ENCODE measurements at regions not wholly inside any gene's neighbourhood (a gene's known extent, or its start where the extent isn't known, plus 50 kb on each side); places are given as distances from the start of the nearest gene placed in this dataset.

DNA sequence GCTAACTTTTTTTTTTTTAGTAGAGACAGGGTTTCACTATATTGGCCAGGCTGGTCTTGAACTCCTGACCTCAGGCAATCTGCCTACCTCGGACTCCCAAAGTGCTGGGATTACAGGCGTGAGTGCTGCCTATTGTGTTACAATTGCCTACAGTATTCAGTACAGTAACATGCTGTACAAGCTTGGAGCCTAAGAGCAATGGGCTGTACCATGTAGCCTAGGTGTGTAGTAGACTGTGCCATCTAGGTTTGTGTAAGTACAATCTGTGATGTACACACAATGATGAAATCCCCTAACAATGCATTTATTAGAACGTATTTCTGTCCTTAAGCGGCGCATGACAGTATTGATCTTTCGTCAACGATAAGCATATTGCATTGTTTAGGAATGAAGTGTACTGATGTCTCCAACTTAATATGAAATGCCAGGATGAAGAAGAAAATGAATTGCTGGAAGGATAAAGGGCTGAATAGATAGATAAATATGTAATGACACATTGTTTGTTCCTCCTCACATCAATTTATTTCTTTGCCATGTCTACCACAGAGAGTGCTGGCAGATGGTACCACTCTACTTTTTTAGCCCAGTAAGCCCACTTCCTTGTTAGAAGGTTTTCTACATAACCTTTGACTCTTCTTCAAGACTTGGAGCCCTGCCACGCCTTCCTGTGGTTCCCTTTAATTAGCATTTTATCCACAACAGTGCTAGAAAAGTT is 467.5 kb downstream of the VRK1 start:
- Histone ChIP-seq H3K36me3 (no peaks in the 10 kb centered on the region), H3K27ac (no peak overlapping the region), H3K27me3 (no peaks in the 10 kb centered on the region), H3K4me1 (no peaks in the 10 kb centered on the region), H3K9me3 (no peaks in the 10 kb centered on the region), H3K4me3 (no peak overlapping the region)
- ATAC-seq = no peak
- no peak for TF ChIP-seq POLR2AphosphoS5 (IDR thresholded peaks at IDR 0.05)
- TF ChIP-seq EP300 (IDR thresholded peaks at IDR 0.05) = no peak
- no peak for TF ChIP-seq POLR2A (IDR thresholded peaks at IDR 0.05)
- TF ChIP-seq, protein P1, sequence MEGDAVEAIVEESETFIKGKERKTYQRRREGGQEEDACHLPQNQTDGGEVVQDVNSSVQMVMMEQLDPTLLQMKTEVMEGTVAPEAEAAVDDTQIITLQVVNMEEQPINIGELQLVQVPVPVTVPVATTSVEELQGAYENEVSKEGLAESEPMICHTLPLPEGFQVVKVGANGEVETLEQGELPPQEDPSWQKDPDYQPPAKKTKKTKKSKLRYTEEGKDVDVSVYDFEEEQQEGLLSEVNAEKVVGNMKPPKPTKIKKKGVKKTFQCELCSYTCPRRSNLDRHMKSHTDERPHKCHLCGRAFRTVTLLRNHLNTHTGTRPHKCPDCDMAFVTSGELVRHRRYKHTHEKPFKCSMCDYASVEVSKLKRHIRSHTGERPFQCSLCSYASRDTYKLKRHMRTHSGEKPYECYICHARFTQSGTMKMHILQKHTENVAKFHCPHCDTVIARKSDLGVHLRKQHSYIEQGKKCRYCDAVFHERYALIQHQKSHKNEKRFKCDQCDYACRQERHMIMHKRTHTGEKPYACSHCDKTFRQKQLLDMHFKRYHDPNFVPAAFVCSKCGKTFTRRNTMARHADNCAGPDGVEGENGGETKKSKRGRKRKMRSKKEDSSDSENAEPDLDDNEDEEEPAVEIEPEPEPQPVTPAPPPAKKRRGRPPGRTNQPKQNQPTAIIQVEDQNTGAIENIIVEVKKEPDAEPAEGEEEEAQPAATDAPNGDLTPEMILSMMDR (IDR thresholded peaks at IDR 0.05) = no peak
- 75 to 88% methylated on average over 6 of the region's 8 CpGs for WGBS, 2 donors (ENCODE audit: low coverage in 1 of 2)

DNA sequence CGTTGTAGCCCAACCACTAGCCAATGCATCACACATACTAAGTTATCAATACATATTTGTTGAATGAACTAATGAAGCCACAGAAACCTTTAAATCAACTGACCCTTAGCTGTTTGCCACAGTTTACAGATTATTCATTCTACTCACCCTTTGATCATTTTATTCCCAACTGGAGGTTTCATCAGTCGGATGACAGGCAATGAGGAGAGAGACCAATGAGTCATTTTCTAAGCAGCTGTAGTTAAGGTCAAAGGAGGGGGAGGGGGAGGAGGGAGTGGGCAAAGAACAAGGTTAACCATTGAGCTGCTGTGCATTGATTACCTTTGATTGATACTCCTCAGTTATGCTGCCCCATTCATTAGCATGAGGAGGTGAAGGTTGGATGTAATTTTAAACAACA is 469.5 kb downstream of the VRK1 start:
- Histone ChIP-seq H3K27me3 (peaks cover 4% of the 10 kb centered on the region), H3K36me3 (no peaks in the 10 kb centered on the region), H3K9me3 (no peaks in the 10 kb centered on the region), H3K27ac (no peak overlapping the region), H3K4me3 (no peak overlapping the region), H3K4me1 (no peaks in the 10 kb centered on the region)
- ATAC-seq = no peak
- 8 to 32% methylated on average over 2 of the region's 2 CpGs for WGBS, 2 donors (ENCODE audit: low coverage in 1 of 2)
- TF ChIP-seq POLR2A (IDR thresholded peaks at IDR 0.05) = no peak
- no peak for TF ChIP-seq POLR2AphosphoS5 (IDR thresholded peaks at IDR 0.05)
- TF ChIP-seq, protein P1 (IDR thresholded peaks at IDR 0.05) = no peak
- TF ChIP-seq EP300 (IDR thresholded peaks at IDR 0.05) = no peak

DNA sequence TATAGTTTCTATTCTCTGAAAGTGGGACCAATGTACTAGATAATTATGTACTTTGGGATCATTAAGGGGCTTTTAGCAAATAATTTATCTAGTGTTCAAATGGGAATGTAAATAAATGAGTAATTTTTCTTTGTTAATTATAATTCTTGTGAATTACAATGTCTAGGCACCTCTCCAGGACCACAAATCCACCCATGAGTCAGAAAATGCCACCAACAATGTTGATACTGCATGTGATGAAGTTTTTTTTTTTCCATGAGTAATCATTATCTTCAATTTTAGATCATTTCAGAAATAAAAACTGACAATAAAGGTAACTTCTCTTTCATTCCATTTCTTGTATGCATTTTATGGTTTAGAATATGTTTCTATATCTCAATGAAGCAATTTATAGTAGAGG is 470.3 kb downstream of the VRK1 start:
- Histone ChIP-seq H3K4me3 (no peak overlapping the region), H3K4me1 (no peaks in the 10 kb centered on the region), H3K9me3 (no peaks in the 10 kb centered on the region), H3K27ac (no peak overlapping the region), H3K36me3 (no peaks in the 10 kb centered on the region), H3K27me3 (peaks cover 4% of the 10 kb centered on the region)
- ATAC-seq = no peak
- TF ChIP-seq, protein P1 (IDR thresholded peaks at IDR 0.05) = no peak
- TF ChIP-seq POLR2A (IDR thresholded peaks at IDR 0.05) (no peak), EP300 (IDR thresholded peaks at IDR 0.05) (no peak), POLR2AphosphoS5 (IDR thresholded peaks at IDR 0.05) (no peak)

DNA sequence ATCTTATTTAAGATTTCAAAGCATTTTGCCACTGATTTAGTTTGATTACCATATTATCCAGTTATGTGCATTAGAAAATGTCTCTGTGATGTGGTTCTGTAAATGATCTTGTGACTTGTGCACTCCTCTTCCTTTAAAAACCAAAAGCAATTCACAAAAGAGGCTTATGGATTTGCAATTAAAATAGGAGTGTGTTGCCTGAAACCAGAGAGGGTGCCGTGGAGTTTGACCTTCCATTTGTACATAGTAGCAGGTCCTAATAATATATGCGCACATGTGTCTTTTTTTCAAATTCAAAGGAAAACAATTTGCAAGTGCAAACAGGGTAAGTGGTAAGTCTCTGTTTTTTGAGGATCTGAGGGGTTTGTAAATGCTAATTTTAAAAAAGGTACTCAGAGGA is 470.9 kb downstream of the VRK1 start:
- Histone ChIP-seq H3K27ac (no peak overlapping the region), H3K4me1 (no peaks in the 10 kb centered on the region), H3K9me3 (no peaks in the 10 kb centered on the region), H3K4me3 (no peak overlapping the region), H3K36me3 (no peaks in the 10 kb centered on the region), H3K27me3 (peaks cover 4% of the 10 kb centered on the region)
- 63 to 68% methylated on average over 2 of the region's 2 CpGs for WGBS, 2 donors (ENCODE audit: low coverage in 1 of 2)
- TF ChIP-seq, protein P1 (IDR thresholded peaks at IDR 0.05) = no peak
- TF ChIP-seq EP300 (IDR thresholded peaks at IDR 0.05) (no peak), POLR2AphosphoS5 (IDR thresholded peaks at IDR 0.05) (no peak), POLR2A (IDR thresholded peaks at IDR 0.05) (no peak)
- no peak for ATAC-seq

DNA sequence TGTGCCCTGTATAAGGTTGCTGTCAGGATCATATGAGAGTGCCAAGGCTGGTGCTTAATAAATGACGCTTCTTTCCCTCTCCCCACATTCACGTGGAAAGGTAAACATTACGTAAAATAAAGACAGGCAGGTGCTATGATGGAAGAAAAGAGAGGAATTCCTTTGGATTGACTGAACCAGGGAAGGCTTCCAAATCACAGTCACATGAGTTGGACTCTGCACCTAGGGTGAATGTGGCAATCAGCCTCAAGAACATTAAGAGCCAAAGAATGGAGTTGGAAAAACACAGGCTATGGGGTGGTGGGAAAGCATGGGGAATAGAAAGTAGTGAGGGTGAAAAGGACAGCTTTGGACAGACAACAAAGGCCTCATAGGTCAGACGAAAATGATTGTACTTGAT is 473.1 kb downstream of the VRK1 start:
- no peak overlapping the region for H3K27ac ChIP-seq
- WGBS, 2 donors (ENCODE audit: low coverage in 1 of 2) = 57 to 66% methylated on average over 1 to 4 of the region's 4 CpGs
- ATAC-seq = no peak
- H3K36me3 ChIP-seq = no peaks in the 10 kb centered on the region
- H3K4me1 ChIP-seq = no peaks in the 10 kb centered on the region
- H3K9me3 ChIP-seq = no peaks in the 10 kb centered on the region
- H3K4me3 ChIP-seq = no peak overlapping the region
- TF ChIP-seq EP300 (IDR thresholded peaks at IDR 0.05) = no peak
- TF ChIP-seq POLR2AphosphoS5 (IDR thresholded peaks at IDR 0.05) = no peak
- TF ChIP-seq, protein P1 (IDR thresholded peaks at IDR 0.05) = no peak
- TF ChIP-seq POLR2A (IDR thresholded peaks at IDR 0.05) = no peak
- peaks cover 4% of the 10 kb centered on the region for H3K27me3 ChIP-seq
